ENCODE measurements at regions not wholly inside any gene's neighbourhood (a gene's known extent, or its start where the extent isn't known, plus 50 kb on each side); places are given as distances from the start of the nearest gene placed in this dataset.

DNA sequence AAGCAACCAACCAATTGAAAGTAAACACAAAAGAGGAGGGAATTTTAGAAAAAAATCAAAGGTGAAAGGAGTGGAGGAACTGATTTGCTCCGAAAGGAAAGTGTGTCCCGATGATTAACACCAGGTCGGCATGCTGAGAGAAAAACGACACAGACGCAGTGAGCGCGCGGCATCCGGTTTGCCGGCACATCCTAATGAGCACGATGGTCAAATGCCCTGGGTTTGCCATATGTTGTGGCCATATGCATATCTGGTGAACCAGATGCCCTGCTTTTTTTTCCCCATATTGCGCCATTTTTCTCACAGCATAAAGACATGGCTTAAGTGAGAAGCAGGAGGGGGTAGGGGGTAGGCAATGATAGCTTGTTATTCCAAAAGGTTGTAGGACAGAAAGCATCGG is 626.7 kb downstream of the BCL11A start:
- DNase-seq, result no peak

DNA sequence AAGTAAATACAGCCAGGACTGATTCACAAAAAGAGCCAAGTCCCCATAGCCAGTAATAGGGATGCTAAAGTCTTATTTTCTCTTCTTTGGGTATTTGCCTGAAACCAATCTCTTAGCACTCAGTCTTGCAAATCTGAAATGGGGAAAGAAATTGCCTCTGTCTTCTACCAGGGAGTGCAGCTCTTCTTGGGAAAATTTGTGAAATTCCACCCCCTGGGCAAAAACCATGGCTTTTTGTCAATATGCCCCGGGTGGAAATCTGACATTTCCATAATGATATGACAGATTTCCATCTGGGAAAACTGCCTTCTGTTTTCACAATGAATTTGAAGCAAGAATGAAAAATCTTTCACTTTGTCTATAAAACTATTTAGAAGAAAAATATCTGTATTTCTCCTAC is 628.1 kb downstream of the BCL11A start:
- Histone ChIP-seq H3K9me2 (replicated peaks; ENCODE audit: insufficient read depth, low read length) (no peaks in the 10 kb centered on the region), H3K4me2 (ENCODE audit: low read depth, low read length) (no peak overlapping the region), H3K27ac (ENCODE audit: low read length) (no peak overlapping the region), H4K20me1 (ENCODE audit: insufficient read depth, low read length) (no peaks in the 10 kb centered on the region), H3K27me3 (replicated peaks; ENCODE audit: insufficient read depth, low read length) (no peaks in the 10 kb centered on the region), H3K4me3 (ENCODE audit: low read length) (no peak overlapping the region), H3K4me1 (ENCODE audit: low read length) (no peaks in the 10 kb centered on the region), H3K9me3 (replicated peaks; ENCODE audit: insufficient read depth, low read length) (no peaks in the 10 kb centered on the region), H2AFZ (ENCODE audit: low read length) (no peak overlapping the region), H3K36me3 (replicated peaks; ENCODE audit: insufficient read depth, low read length) (no peaks in the 10 kb centered on the region), H3F3A (ENCODE audit: insufficient read depth, low read length) (no peaks in the 10 kb centered on the region), H3K9ac (ENCODE audit: low read length) (no peak overlapping the region), H3K79me2 (ENCODE audit: low read length) (no peaks in the 10 kb centered on the region)
- TF ChIP-seq EZH2 (optimal IDR thresholded peaks at IDR 0.05; ENCODE audit: low read depth, low read length) (no peak), EZH2phosphoT487 (IDR thresholded peaks at IDR 0.05; ENCODE audit: low read length) (no peak)
- TF ChIP-seq, protein P1, sequence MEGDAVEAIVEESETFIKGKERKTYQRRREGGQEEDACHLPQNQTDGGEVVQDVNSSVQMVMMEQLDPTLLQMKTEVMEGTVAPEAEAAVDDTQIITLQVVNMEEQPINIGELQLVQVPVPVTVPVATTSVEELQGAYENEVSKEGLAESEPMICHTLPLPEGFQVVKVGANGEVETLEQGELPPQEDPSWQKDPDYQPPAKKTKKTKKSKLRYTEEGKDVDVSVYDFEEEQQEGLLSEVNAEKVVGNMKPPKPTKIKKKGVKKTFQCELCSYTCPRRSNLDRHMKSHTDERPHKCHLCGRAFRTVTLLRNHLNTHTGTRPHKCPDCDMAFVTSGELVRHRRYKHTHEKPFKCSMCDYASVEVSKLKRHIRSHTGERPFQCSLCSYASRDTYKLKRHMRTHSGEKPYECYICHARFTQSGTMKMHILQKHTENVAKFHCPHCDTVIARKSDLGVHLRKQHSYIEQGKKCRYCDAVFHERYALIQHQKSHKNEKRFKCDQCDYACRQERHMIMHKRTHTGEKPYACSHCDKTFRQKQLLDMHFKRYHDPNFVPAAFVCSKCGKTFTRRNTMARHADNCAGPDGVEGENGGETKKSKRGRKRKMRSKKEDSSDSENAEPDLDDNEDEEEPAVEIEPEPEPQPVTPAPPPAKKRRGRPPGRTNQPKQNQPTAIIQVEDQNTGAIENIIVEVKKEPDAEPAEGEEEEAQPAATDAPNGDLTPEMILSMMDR (IDR thresholded peaks at IDR 0.05; ENCODE audit: low read length), result no peak
- no peak for DNase-seq

More for the DNA sequence above, 626.7 kb downstream of the BCL11A start:
- H3K4me2 ChIP-seq (ENCODE audit: low read depth, low read length), result no peak overlapping the region
- no peaks in the 10 kb centered on the region for H3K79me2 ChIP-seq (ENCODE audit: low read length)
- H3K4me3 ChIP-seq (ENCODE audit: low read length), result no peak overlapping the region
- no peaks in the 10 kb centered on the region for H3K36me3 ChIP-seq (replicated peaks; ENCODE audit: insufficient read depth, low read length)
- H3K9me3 ChIP-seq (replicated peaks; ENCODE audit: insufficient read depth, low read length), result no peaks in the 10 kb centered on the region
- H3K9me2 ChIP-seq (replicated peaks; ENCODE audit: insufficient read depth, low read length), result no peaks in the 10 kb centered on the region
- no peaks in the 10 kb centered on the region for H3K4me1 ChIP-seq (ENCODE audit: low read length)
- H4K20me1 ChIP-seq (ENCODE audit: insufficient read depth, low read length), result no peaks in the 10 kb centered on the region
- H3K9ac ChIP-seq (ENCODE audit: low read length), result no peak overlapping the region
- TF ChIP-seq, protein P1 (IDR thresholded peaks at IDR 0.05; ENCODE audit: low read length), result no peak
- TF ChIP-seq EZH2phosphoT487 (IDR thresholded peaks at IDR 0.05; ENCODE audit: low read length) (no peak), EZH2 (optimal IDR thresholded peaks at IDR 0.05; ENCODE audit: low read depth, low read length) (no peak)
- no peak overlapping the region for H3K27ac ChIP-seq (ENCODE audit: low read length)
- no peaks in the 10 kb centered on the region for H3F3A ChIP-seq (ENCODE audit: insufficient read depth, low read length)
- H3K27me3 ChIP-seq (replicated peaks; ENCODE audit: insufficient read depth, low read length), result no peaks in the 10 kb centered on the region
- H2AFZ ChIP-seq (ENCODE audit: low read length), result no peak overlapping the region

DNA sequence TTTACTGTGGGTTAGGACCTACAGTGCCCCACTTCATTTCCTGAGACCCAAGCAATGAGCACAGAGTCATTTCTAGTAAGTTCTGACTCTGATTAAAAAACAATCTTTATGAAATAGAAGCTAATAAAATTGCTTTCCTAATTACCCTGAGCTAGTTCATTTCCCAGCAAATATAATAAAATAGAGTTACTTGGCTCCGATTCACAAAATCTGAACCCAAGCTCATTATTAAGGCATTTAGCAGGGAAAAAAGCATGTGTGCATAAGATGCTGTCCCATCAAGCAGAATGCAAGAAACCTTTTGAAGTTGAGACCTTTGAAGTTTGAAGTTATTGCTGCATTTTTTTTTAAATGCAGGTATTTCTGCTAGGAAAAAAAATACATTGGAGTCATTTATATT is 629.1 kb downstream of the BCL11A start:
- DNase-seq, result no peak
- no peak overlapping the region for H3K4me2 ChIP-seq (ENCODE audit: low read depth, low read length)
- H3K36me3 ChIP-seq (replicated peaks; ENCODE audit: insufficient read depth, low read length), result no peaks in the 10 kb centered on the region
- TF ChIP-seq EZH2phosphoT487 (IDR thresholded peaks at IDR 0.05; ENCODE audit: low read length) (no peak), EZH2 (optimal IDR thresholded peaks at IDR 0.05; ENCODE audit: low read depth, low read length) (no peak)
- TF ChIP-seq, protein P1 (IDR thresholded peaks at IDR 0.05; ENCODE audit: low read length), result no peak
- no peaks in the 10 kb centered on the region for H3K9me2 ChIP-seq (replicated peaks; ENCODE audit: insufficient read depth, low read length)
- no peaks in the 10 kb centered on the region for H3F3A ChIP-seq (ENCODE audit: insufficient read depth, low read length)
- H3K79me2 ChIP-seq (ENCODE audit: low read length), result no peaks in the 10 kb centered on the region
- no peak overlapping the region for H2AFZ ChIP-seq (ENCODE audit: low read length)
- no peaks in the 10 kb centered on the region for H4K20me1 ChIP-seq (ENCODE audit: insufficient read depth, low read length)
- no peak overlapping the region for H3K27ac ChIP-seq (ENCODE audit: low read length)
- no peaks in the 10 kb centered on the region for H3K27me3 ChIP-seq (replicated peaks; ENCODE audit: insufficient read depth, low read length)
- H3K4me1 ChIP-seq (ENCODE audit: low read length), result no peaks in the 10 kb centered on the region
- H3K9ac ChIP-seq (ENCODE audit: low read length), result no peak overlapping the region
- no peaks in the 10 kb centered on the region for H3K9me3 ChIP-seq (replicated peaks; ENCODE audit: insufficient read depth, low read length)
- no peak overlapping the region for H3K4me3 ChIP-seq (ENCODE audit: low read length)

All from MM.1S (cell line).